Tibial nerve (tissue), 3 donors: ENCODE measurements at regions not wholly inside any gene's neighbourhood (a gene's known extent, or its start where the extent isn't known, plus 50 kb on each side); places are given as distances from the start of the nearest gene placed in this dataset.
"Not testable (repeated sequence)": the region's sequence is repeated elsewhere in the genome, so short reads cannot be mapped to it uniquely, and the experiment has no call there.

Experiments
- POLR2A ChIP-seq, 2 donors: fragments of 450-650 bp; IDR thresholded peaks; one replicate each; pipeline ENCODE4 v1.6.1; 2017; ENCODE audit warnings: antibody characterized with exemption in 2 of 2, mild to moderate bottlenecking in 2 of 2, moderate library complexity in 2 of 2
- TF ChIP-seq, protein P1 (sequence below), 5 experiments: fragments of 200-600 bp in 3 of 5; fragments of 450-650 bp in 2 of 5; sonication (generic) in 3 of 5; IDR thresholded peaks; one replicate each; pipeline ENCODE4 v1.5.1; 2016 to 2019; ENCODE audit warnings: antibody characterized with exemption in 5 of 5, mild to moderate bottlenecking in 3 of 5, moderate library complexity in 2 of 5

DNA sequence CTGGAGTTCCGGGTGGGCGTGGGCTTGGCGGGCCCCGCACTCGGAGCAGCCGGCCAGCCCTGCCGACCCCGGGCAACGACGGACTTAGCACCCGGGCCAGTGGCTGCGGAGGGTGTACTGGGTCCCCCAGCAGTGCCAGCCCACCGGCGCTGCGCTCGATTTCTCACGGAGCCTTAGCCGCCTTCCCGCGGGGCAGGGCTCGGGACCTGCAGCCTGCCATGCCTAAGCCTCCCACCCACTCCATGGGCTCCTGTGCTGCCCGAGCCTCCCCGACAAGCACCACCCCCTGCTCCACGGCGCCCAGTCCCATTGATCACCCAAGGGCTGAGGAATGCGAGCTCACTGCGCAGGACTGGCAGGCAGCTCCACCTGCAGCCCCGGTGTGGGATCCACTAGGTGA, 99.9 kb upstream of the SETBP1 start:
- not testable (repeated sequence) for TF ChIP-seq POLR2A (IDR thresholded peaks at IDR 0.05)
- TF ChIP-seq, protein P1, sequence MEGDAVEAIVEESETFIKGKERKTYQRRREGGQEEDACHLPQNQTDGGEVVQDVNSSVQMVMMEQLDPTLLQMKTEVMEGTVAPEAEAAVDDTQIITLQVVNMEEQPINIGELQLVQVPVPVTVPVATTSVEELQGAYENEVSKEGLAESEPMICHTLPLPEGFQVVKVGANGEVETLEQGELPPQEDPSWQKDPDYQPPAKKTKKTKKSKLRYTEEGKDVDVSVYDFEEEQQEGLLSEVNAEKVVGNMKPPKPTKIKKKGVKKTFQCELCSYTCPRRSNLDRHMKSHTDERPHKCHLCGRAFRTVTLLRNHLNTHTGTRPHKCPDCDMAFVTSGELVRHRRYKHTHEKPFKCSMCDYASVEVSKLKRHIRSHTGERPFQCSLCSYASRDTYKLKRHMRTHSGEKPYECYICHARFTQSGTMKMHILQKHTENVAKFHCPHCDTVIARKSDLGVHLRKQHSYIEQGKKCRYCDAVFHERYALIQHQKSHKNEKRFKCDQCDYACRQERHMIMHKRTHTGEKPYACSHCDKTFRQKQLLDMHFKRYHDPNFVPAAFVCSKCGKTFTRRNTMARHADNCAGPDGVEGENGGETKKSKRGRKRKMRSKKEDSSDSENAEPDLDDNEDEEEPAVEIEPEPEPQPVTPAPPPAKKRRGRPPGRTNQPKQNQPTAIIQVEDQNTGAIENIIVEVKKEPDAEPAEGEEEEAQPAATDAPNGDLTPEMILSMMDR (IDR thresholded peaks at IDR 0.05), result not testable (repeated sequence)
